Thyroid gland (tissue), 4 donors: ENCODE measurements at regions not wholly inside any gene's neighbourhood (a gene's known extent, or its start where the extent isn't known, plus 50 kb on each side); places are given as distances from the start of the nearest gene placed in this dataset.

Experiments
- POLR2A ChIP-seq, 2 donors: fragments of 450-650 bp; IDR thresholded peaks; one replicate each; pipeline ENCODE4 v1.6.1; 2017; ENCODE audit warnings: antibody characterized with exemption in 2 of 2, mild to moderate bottlenecking in 2 of 2, moderate library complexity in 1 of 2
- TF ChIP-seq, protein P1 (sequence below), 6 experiments: fragments of 200-600 bp in 3 of 6; fragments of 450-650 bp in 3 of 6; sonication (generic) in 3 of 6; IDR thresholded peaks; one replicate each; pipeline ENCODE4 v1.5.1; 2016 to 2019; ENCODE audit warnings: antibody characterized with exemption in 6 of 6, mild to moderate bottlenecking in 2 of 6, inconsistent platforms in 1 of 6, moderate library complexity in 1 of 6

DNA sequence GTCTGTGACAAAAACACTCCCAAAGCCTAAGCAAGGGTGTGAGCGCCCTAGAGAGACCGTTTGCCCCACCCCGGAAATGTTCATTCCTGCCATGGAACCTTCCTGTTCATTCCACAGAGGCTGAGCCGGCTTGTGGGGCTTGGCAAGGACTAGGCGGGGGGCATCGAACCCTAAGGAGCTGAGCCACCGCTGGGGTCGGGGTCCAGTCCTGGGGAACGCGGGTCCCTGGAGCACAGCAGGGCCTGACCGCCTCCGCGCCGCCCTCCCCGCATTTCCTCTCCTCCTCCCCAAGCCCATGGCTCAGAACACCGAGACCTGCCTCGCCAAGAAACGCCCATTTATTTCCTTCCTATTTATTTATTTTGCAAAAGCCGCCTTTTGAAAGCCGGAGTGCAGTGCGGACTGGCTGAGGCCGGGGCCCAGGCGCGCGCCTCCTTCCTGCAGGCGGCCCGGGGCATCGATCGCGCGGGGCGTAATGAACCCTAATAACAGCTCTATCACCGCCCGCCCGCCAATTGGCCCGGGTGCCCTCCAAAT is 228.9 kb upstream of the IRX4 start:
- TF ChIP-seq, protein P1, sequence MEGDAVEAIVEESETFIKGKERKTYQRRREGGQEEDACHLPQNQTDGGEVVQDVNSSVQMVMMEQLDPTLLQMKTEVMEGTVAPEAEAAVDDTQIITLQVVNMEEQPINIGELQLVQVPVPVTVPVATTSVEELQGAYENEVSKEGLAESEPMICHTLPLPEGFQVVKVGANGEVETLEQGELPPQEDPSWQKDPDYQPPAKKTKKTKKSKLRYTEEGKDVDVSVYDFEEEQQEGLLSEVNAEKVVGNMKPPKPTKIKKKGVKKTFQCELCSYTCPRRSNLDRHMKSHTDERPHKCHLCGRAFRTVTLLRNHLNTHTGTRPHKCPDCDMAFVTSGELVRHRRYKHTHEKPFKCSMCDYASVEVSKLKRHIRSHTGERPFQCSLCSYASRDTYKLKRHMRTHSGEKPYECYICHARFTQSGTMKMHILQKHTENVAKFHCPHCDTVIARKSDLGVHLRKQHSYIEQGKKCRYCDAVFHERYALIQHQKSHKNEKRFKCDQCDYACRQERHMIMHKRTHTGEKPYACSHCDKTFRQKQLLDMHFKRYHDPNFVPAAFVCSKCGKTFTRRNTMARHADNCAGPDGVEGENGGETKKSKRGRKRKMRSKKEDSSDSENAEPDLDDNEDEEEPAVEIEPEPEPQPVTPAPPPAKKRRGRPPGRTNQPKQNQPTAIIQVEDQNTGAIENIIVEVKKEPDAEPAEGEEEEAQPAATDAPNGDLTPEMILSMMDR (IDR thresholded peaks at IDR 0.05) = no peak
- no peak for TF ChIP-seq POLR2A (IDR thresholded peaks at IDR 0.05)
